ENCODE measurements at regions not wholly inside any gene's neighbourhood (a gene's known extent, or its start where the extent isn't known, plus 50 kb on each side); places are given as distances from the start of the nearest gene placed in this dataset.
"Not testable (repeated sequence)": the region's sequence is repeated elsewhere in the genome, so short reads cannot be mapped to it uniquely, and the experiment has no call there.

- DNase-seq (ENCODE audit: low spot score): peak; percentile 74
Measured at GRCh38 chr1:65525266-65526048, 105.0 kb downstream of the LEPR start.

GRCh38 chr1:65526049-65526556, 105.6 kb downstream of the LEPR start:
- no peak for DNase-seq (ENCODE audit: low spot score)
- intact Hi-C loops (cut with DNase I): no loop called here

More at GRCh38 chr1:65525266-65526048, 105.0 kb downstream of the LEPR start:
- intact Hi-C loops (cut with DNase I): no loop called here

GRCh38 chr1:65527190-65527589, 106.7 kb downstream of the LEPR start:
- DNase-seq (ENCODE audit: low spot score): no peak
- intact Hi-C loops (cut with DNase I): no loop called here

GRCh38 chr1:65527707-65528503, 107.4 kb downstream of the LEPR start:
- DNase-seq (ENCODE audit: low spot score): no peak
- intact Hi-C loops (cut with DNase I): no loop called here

GRCh38 chr1:65531972-65532570, 111.6 kb downstream of the LEPR start:
- intact Hi-C loops (cut with DNase I): no loop called here
- DNase-seq (ENCODE audit: low spot score): no peak

DNA sequence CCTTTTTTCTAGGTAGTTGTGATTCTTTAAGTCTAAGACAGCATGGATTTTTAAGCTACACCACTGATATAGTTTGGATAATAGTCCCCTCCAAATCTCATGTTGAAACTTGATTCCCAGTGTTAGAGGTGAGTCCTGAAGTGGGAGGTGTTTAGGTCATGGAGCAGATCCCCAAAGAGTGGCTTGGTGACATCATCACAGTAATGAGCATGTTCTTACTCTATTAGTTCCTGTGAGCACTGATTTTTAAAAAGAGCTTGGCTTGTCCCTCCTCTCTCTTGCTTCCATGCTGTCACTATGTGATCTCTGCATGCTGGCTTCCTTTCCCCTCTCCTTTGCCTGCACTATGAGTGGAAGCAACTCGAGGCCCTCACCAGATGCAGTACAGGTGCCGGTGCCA, 115.5 kb downstream of the LEPR start:
- DNase-seq (ENCODE audit: low spot score): no peak
- intact Hi-C loops (cut with DNase I): no loop called here

DNA sequence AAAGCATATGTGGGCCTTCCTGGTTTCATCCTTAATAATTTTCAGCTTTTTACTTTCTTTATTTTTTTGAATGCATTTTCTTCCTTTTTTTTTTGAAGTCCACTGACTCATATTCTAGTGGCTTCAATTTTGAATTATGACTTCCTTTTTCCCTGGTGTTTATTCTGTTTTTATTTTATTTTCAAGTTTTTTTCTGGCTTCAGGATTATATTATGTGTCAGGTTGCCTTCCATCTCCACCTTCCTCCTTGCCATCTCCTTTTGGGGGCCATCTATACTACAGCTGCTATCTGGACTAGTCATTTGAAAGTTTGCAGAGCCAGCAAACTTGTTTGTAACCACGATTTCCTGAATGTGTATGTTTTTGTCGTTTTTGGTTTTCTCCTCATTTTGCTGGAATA, 117.6 kb downstream of the LEPR start:
- intact Hi-C loops (cut with DNase I): no loop called here
- DNase-seq (ENCODE audit: low spot score): no peak

DNA sequence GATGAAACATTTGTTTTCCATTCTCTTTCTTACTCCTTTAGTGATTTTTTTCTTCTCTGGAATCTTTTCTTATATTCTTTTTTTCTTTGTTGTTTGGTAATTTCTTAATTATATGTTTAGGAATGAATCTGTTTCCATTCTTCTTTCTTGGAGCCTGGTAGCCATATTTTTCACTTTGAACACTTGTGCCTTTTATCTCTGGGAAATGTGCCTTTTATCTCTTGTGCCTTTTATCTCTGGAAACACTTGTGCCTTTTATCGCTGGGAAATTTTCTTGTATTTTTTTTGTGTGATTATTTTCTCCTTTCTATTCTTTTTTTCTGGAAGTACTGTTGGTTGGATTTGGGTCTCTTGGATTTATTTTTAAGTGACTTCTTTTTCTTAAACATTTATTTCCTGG, 118.2 kb downstream of the LEPR start:
- DNase-seq (ENCODE audit: low spot score): no peak
- intact Hi-C loops (cut with DNase I): no loop called here

- intact Hi-C loops (cut with DNase I): no loop called here
- DNase-seq (ENCODE audit: low spot score): no peak
Measured at GRCh38 chr1:65539266-65540131, 119.0 kb downstream of the LEPR start.

DNA sequence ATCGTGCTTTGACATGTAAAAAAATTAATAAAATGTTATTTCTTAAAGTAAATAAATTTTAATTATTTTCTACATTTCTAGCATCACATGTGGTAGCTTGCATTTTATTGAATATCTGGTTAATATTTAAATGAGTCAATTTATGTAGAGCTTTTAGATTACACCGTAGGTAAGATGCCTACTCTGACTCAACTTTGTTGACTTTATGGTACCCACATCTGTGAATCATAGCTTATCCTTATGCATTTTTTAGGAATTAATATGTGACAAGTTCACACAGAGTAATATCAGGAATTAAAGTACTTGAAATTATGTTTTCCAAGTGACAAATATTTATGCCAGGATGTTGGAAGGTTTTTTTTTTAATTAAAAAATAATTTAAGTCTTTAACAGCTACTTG, 120.7 kb downstream of the LEPR start:
- intact Hi-C loops (cut with DNase I): no loop called here
- no peak for DNase-seq (ENCODE audit: low spot score)

DNA sequence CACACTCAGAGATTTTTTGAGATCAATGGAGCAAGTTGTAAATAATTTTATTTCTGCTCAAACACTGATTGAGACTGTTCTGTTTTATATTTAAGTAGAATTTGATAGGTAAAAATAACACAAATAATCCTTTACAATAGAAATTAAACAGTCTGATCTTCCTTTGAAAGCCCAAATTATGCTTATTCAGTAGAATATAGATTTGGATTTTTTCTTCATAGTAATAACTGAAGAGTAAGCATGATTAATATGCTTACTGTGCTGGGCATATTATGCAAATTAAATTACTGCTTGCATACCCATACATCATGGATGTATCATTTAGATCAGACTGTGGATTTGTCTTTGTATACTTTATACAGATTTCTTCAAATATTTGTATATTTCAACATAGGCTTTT, 121.4 kb downstream of the LEPR start:
- intact Hi-C loops (cut with DNase I): no loop called here
- DNase-seq (ENCODE audit: low spot score): no peak

DNA sequence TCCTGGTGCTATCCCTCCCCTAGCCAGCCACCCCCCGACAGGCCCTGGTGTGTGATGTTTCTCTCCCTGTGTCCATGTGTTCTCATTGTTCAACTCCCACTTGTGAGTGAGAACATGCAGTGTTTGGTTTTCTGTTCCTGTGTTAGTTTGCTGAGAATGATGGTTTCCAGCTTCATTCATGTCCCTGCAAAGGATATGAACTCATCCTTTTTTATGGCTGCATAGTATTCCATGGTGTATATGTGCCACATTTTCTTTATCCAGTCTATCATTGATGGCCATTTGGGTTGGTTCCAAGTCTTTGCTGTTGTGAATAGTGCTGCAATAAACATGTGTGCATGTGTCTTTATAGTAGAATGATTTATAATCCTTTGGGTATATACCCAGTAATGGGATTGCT, 122.1 kb downstream of the LEPR start:
- DNase-seq (ENCODE audit: low spot score); intact Hi-C loops (cut with DNase I): not testable (repeated sequence)

DNA sequence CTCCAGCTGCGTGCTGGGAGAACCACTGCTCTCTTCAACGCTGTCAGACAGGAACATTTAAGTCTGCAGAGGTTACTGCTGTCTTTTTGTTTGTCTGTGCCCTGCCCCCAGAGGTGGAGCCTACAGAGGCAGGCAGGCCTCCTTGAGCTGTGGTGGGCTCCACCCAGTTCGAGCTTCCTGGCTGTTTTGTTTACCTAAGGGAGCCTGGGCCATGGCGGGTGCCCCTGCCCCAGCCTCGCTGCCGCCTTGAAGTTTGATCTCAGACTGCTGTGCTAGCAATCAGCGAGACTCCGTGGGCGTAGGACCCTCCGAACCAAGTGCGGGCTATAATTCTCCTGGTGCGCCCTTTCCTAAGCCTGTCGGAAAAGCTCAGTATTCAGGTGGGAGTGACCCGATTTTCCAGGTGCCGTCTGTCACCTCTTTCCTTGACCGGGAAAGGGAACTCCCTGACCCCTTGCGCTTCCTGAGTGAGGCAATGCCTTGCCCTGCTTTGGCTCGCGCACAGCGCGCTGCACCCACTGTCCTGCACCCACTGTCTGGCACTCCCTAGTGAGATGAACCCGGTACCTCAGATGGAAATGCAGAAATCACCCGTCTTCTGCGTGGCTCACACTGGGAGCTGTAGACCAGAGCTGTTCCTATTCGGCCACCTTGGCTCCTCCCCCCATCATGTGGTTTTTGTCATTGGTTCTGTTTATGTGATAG, 130.0 kb downstream of the LEPR start:
- intact Hi-C loops (cut with DNase I): not testable (repeated sequence)
- DNase-seq (ENCODE audit: low spot score): peak; percentile 42

- DNase-seq (ENCODE audit: low spot score); intact Hi-C loops (cut with DNase I): not testable (repeated sequence)
Measured at GRCh38 chr1:65552484-65552883, 132.0 kb downstream of the LEPR start.

DNA sequence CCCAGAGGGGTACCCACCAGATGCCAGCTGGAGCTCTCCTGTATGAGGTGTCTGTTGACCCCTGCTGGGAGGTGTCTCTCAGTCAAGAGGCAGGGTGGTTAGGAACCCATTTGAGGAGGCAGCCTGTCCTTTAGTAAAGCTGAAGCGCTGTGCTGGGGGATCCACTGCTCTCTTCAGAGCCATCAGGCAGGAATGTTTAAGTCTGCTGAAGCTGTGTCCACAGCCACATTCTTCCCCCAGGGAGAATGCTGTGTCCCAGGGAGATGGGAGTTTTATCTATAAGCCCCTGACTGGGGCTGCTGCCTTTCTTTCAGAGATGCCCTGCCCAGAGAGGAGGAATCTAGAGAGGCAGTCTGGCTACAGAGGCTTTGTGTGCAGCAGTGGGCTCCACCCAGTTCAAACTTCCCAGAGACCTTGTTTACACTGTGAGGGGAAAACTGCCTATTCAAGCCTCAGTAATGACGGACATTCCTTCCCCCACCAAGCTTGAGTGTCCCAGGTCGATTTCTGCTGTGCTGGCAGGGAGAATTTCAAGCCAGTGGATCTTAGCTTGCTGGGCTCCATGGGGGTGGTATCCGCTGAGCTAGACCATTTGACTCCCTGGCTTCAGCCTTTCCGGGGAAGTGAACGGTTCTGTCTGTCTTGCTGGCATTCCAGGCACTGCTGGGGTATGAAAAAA, 133.8 kb downstream of the LEPR start:
- DNase-seq (ENCODE audit: low spot score); intact Hi-C loops (cut with DNase I): not testable (repeated sequence)

GRCh38 chr1:65554829-65555228, 134.4 kb downstream of the LEPR start:
- DNase-seq (ENCODE audit: low spot score): no peak

DNA sequence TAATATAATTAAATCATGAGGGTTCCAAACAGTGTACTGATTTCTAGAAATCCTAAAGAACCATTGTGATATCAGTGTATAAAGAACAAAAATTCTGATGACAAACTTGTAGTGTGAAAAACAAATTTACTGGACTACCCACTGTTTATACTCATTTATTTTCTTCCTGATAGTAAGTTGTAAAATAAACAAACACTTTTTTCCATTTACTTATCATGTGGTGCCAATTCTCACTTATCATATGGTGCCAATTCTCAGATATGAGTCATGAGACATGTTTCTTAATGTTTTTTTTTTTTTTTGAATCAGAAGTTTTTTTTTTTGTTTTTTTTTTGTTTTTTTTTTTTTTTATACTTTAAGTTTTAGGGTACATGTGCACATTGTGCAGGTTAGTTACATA, 137.7 kb downstream of the LEPR start:
- no peak for DNase-seq (ENCODE audit: low spot score)
- intact Hi-C loops (cut with DNase I): no loop called here

More at GRCh38 chr1:65554829-65555228, 134.4 kb downstream of the LEPR start:
- intact Hi-C loops (cut with DNase I): no loop called here

DNA sequence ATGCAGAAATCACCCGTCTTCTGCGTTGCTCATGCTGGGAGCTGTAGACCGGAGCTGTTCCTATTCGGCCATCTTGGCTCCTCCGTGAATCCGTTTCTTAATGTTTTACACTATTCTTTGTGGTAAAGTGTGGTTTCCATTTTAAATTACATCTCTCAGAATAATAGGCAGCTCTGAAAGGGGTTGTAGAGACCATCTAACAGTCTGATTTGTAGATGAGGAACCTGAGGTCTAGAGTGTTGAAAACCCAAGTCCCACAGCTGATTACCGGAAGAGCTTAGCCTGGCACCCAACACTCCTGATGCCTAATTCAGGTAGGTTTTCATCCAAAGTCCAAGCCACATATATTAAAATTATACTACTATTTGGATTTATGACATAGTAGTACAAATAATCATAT, 144.0 kb downstream of the LEPR start:
- DNase-seq (ENCODE audit: low spot score): no peak
- intact Hi-C loops (cut with DNase I): no loop called here
